Neural progenitor cell (in vitro differentiated cells): ENCODE measurements at regions not wholly inside any gene's neighbourhood (a gene's known extent, or its start where the extent isn't known, plus 50 kb on each side); places are given as distances from the start of the nearest gene placed in this dataset.

ENCODE experiments used
- EZH2 ChIP-seq: fragments of 200-600 bp; sonication (generic); IDR thresholded peaks from 2 replicates; pipeline ENCODE4 v1.6.1; 2017; ENCODE audit warnings: antibody characterized with exemption, mild to moderate bottlenecking, moderate library complexity
- EZH2phosphoT487 ChIP-seq: fragments of 200-600 bp; sonication (generic); IDR thresholded peaks from 2 replicates; pipeline ENCODE4 v1.6.1; 2017; ENCODE audit warnings: antibody characterized with exemption
- TF ChIP-seq, protein P1 (sequence below): fragments of 200-600 bp; sonication (generic); IDR thresholded peaks from 2 replicates; pipeline ENCODE4 v1.5.1; 2017; ENCODE audit warnings: antibody characterized with exemption, mild to moderate bottlenecking

DNA sequence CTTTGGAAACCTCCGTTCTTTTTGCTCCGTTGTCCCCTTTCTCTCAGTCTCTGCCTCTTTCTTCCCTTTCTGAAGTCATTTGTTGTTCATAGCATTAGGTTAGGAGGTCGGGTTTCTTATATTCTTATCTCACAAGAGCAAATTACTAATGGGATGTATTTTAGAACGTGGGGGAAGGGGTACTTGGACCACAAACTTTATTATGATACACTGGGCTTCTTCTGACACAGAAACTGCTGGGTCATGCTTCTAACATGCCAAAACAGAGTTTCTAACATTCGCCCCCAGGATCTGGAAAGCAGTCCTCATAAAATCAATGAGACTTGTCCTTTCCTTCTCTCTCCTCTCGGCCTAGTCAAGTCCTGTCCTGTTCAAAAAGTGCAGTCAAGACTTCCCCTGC lies 334.4 kb downstream of the GADD45G start:
- TF ChIP-seq EZH2 (no peak), EZH2phosphoT487 (no peak)
- TF ChIP-seq, protein P1, sequence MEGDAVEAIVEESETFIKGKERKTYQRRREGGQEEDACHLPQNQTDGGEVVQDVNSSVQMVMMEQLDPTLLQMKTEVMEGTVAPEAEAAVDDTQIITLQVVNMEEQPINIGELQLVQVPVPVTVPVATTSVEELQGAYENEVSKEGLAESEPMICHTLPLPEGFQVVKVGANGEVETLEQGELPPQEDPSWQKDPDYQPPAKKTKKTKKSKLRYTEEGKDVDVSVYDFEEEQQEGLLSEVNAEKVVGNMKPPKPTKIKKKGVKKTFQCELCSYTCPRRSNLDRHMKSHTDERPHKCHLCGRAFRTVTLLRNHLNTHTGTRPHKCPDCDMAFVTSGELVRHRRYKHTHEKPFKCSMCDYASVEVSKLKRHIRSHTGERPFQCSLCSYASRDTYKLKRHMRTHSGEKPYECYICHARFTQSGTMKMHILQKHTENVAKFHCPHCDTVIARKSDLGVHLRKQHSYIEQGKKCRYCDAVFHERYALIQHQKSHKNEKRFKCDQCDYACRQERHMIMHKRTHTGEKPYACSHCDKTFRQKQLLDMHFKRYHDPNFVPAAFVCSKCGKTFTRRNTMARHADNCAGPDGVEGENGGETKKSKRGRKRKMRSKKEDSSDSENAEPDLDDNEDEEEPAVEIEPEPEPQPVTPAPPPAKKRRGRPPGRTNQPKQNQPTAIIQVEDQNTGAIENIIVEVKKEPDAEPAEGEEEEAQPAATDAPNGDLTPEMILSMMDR = no peak
